Smooth muscle cell (in vitro differentiated cells): ENCODE measurements at regions not wholly inside any gene's neighbourhood (a gene's known extent, or its start where the extent isn't known, plus 50 kb on each side); places are given as distances from the start of the nearest gene placed in this dataset.

Experiments
- DNase-seq: peaks from one replicate; lab custom pipeline; 2025; ENCODE audit not compliant: unreplicated experiment; lab: John Stamatoyannopoulos, UW
- H2AFZ ChIP-seq: fragments of 200-600 bp; sonication (generic); 2 replicates; pipeline ENCODE4 v1.6.0; 2016; ENCODE audit warnings: antibody characterized with exemption, low read depth, mild to moderate bottlenecking
- H3F3A ChIP-seq: fragments of 200-600 bp; sonication (generic); 2 replicates; pipeline ENCODE4 v1.6.0; 2017; ENCODE audit warnings: antibody characterized with exemption, low read depth
- H3K27ac ChIP-seq: fragments of 200-600 bp; sonication (generic); 2 replicates; pipeline ENCODE4 v1.5.1; 2016; ENCODE audit warnings: low read depth, mild to moderate bottlenecking
- H3K27me3 ChIP-seq: fragments of 200-600 bp; sonication (generic); 2 replicates; pipeline ENCODE4 v1.6.1; 2016; ENCODE audit warnings: low read depth, mild to moderate bottlenecking
- H3K36me3 ChIP-seq: fragments of 200-600 bp; sonication (generic); 2 replicates; pipeline ENCODE4 v1.5.1; 2016; ENCODE audit warnings: low read depth
- H3K4me1 ChIP-seq: fragments of 200-600 bp; sonication (generic); 2 replicates; pipeline ENCODE4 v1.5.1; 2016; ENCODE audit warnings: low read depth
- H3K4me2 ChIP-seq: fragments of 200-600 bp; sonication (generic); 2 replicates; pipeline ENCODE4 v1.6.0; 2016; ENCODE audit warnings: mild to moderate bottlenecking
- H3K4me3 ChIP-seq: fragments of 200-600 bp; sonication (generic); 2 replicates; pipeline ENCODE4 v1.5.1; 2016; ENCODE audit warnings: mild to moderate bottlenecking
- H3K79me2 ChIP-seq: fragments of 200-600 bp; sonication (generic); 2 replicates; pipeline ENCODE4 v1.6.0; 2016; ENCODE audit warnings: low read depth, mild to moderate bottlenecking
- H3K9ac ChIP-seq: fragments of 200-600 bp; sonication (generic); 2 replicates; pipeline ENCODE4 v1.6.0; 2016; ENCODE audit warnings: low read depth
- H3K9me3 ChIP-seq: fragments of 200-600 bp; sonication (generic); replicated peaks from 2 replicates; pipeline ENCODE4 v1.5.1; 2016; ENCODE audit warnings: low read depth
- H4K20me1 ChIP-seq: fragments of 200-600 bp; sonication (generic); 2 replicates; pipeline ENCODE4 v1.6.0; 2016; ENCODE audit warnings: low read depth
- WGBS: methylation state at CpG from one replicate; pipeline ENCODE4 v1.1.7; 2016; ENCODE audit warnings: low lambda C conversion rate; 5-methylcytosine and 5-hydroxymethylcytosine counted together
- TF ChIP-seq, protein P1 (sequence below): fragments of 200-600 bp; sonication (generic); IDR thresholded peaks from 2 replicates; pipeline ENCODE4 v1.5.1; 2017; ENCODE audit warnings: borderline replicate concordance, mild to moderate bottlenecking, antibody characterized with exemption; ENCODE audit not compliant: insufficient read depth, poor library complexity, severe bottlenecking

DNA sequence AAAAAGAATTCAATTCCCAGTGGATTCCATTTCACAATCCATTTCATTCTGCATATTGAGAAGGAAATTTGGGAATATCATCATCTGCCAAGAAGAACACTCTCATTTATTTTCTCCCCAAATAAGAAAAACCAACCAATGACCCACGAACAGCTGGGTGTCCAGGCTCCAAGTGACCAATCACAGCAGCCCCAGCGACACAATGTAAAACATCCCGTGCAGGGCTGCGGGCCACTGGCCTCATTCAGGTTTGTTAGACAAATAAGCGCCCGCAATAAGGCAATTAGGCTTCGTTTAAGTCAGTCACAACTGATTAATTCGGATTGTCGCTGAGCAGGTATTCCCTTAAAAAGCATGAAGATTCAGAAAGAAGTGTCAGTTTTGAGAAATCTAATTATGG lies 378.6 kb downstream of the EIPR1 start:
- Histone ChIP-seq H3K27me3 (peaks cover 19% of the 10 kb centered on the region), H3K4me1 (no peaks in the 10 kb centered on the region), H3K4me2 (no peak overlapping the region), H3K9ac (no peak overlapping the region), H3F3A (no peaks in the 10 kb centered on the region), H4K20me1 (no peaks in the 10 kb centered on the region), H3K79me2 (no peaks in the 10 kb centered on the region), H3K36me3 (no peaks in the 10 kb centered on the region), H3K27ac (no peak overlapping the region), H3K9me3 (no peaks in the 10 kb centered on the region), H2AFZ (no peak overlapping the region), H3K4me3 (no peak overlapping the region)
- WGBS, result 62% methylated on average over 9 of the region's 9 CpGs
- DNase-seq, result no peak
- TF ChIP-seq, protein P1, sequence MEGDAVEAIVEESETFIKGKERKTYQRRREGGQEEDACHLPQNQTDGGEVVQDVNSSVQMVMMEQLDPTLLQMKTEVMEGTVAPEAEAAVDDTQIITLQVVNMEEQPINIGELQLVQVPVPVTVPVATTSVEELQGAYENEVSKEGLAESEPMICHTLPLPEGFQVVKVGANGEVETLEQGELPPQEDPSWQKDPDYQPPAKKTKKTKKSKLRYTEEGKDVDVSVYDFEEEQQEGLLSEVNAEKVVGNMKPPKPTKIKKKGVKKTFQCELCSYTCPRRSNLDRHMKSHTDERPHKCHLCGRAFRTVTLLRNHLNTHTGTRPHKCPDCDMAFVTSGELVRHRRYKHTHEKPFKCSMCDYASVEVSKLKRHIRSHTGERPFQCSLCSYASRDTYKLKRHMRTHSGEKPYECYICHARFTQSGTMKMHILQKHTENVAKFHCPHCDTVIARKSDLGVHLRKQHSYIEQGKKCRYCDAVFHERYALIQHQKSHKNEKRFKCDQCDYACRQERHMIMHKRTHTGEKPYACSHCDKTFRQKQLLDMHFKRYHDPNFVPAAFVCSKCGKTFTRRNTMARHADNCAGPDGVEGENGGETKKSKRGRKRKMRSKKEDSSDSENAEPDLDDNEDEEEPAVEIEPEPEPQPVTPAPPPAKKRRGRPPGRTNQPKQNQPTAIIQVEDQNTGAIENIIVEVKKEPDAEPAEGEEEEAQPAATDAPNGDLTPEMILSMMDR, result no peak

DNA sequence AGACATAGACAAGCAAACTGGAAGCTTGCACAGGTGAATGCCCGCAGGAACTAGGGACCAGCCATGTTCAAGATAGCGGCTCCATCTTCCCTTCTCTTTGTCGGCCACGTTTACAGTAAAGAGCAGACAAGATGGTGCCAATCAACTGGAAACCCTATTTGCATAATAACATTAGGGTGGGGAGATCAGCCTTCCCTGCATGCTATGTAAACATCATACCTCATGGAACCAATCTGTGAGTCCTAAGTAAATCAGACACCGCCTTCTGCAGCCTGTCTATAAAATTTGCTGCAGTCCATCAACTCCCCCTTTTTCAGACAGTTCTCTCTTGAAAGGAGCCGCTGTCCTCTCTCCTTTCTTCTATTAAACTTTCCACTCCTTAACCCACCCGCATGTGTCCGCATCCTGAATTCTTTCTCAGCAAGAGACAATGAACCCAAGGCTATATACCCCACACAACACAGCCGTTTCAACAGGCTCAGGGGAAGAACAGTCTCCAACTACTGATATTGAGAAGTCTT lies 384.4 kb downstream of the EIPR1 start:
- no peak overlapping the region for H3K4me3 ChIP-seq
- TF ChIP-seq, protein P1, result no peak
- H3K4me2 ChIP-seq, result no peak overlapping the region
- H3K9ac ChIP-seq, result no peak overlapping the region
- no peaks in the 10 kb centered on the region for H3K36me3 ChIP-seq
- no peak for DNase-seq
- H3F3A ChIP-seq, result no peaks in the 10 kb centered on the region
- H3K4me1 ChIP-seq, result no peaks in the 10 kb centered on the region
- WGBS, result 89% methylated on average over 9 of the region's 9 CpGs
- H3K79me2 ChIP-seq, result no peaks in the 10 kb centered on the region
- no peaks in the 10 kb centered on the region for H3K27me3 ChIP-seq
- no peaks in the 10 kb centered on the region for H4K20me1 ChIP-seq
- no peak overlapping the region for H3K27ac ChIP-seq
- H2AFZ ChIP-seq, result no peak overlapping the region
- H3K9me3 ChIP-seq, result no peaks in the 10 kb centered on the region

DNA sequence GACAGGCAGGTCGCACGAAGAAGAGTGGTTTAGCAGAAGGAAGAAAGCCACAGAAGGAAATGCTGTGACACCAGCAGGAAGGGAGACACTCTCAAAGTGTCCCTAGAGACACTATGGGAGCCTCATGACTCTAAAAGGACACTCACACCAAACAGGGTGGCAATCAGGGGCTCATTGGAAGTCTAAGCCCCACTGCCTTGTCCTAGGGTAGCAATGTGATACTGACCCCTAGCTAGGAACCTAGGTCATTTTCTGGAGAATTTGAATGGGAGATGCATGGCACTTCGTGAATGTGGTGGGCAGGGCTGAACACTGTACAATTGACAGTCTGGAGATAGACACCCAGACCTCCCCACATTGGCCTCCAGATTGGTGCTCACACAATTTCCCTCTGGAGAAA lies 385.0 kb downstream of the EIPR1 start:
- Histone ChIP-seq H3K4me3 (no peak overlapping the region), H3K9ac (no peak overlapping the region), H3K4me2 (no peak overlapping the region), H3K79me2 (no peaks in the 10 kb centered on the region), H3K27ac (no peak overlapping the region), H3K36me3 (no peaks in the 10 kb centered on the region), H4K20me1 (no peaks in the 10 kb centered on the region), H3K27me3 (no peaks in the 10 kb centered on the region), H3F3A (no peaks in the 10 kb centered on the region), H2AFZ (no peak overlapping the region), H3K9me3 (no peaks in the 10 kb centered on the region), H3K4me1 (no peaks in the 10 kb centered on the region)
- 78% methylated on average over 3 of the region's 3 CpGs for WGBS
- TF ChIP-seq, protein P1, result no peak
- DNase-seq, result no peak

DNA sequence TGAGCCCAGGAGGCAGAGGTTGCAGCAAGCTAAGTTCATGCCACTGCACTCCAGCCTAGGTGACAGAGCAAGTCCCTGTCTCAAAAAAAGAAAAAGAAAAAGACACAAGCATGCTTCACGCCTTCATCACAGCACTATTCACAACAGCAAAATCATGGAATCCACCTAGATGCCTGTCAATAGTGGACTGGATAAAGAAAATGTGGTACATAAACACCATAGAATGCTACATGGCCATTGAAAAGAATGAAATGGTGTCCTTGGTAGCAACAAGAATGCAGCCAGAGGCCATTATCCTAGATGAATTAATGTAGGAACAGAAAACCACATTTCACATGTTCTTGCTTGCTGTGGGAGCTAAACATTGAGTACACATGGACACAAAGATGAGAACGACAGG lies 392.6 kb downstream of the EIPR1 start:
- Histone ChIP-seq H3K79me2 (no peaks in the 10 kb centered on the region), H3K4me1 (no peaks in the 10 kb centered on the region), H3K9ac (no peak overlapping the region), H3K9me3 (no peaks in the 10 kb centered on the region), H3K4me3 (no peak overlapping the region), H3K27ac (no peak overlapping the region), H3F3A (no peaks in the 10 kb centered on the region), H4K20me1 (no peaks in the 10 kb centered on the region), H3K27me3 (no peaks in the 10 kb centered on the region), H3K4me2 (no peak overlapping the region), H3K36me3 (no peaks in the 10 kb centered on the region), H2AFZ (no peak overlapping the region)
- WGBS, result 76% methylated on average over 2 of the region's 2 CpGs
- DNase-seq, result no peak
- TF ChIP-seq, protein P1, result no peak
